ENCODE measurements at regions not wholly inside any gene's neighbourhood (a gene's known extent, or its start where the extent isn't known, plus 50 kb on each side); places are given as distances from the start of the nearest gene placed in this dataset.

- TF ChIP-seq POLR2A (IDR thresholded peaks at IDR 0.05; ENCODE audit: borderline replicate concordance, extremely low read depth, insufficient read depth, insufficient read length), result no peak
- TF ChIP-seq CTCF (IDR thresholded peaks at IDR 0.05 in 2 of 3, conservative IDR thresholded peaks at IDR 0.05 in 1 of 3; ENCODE audit: borderline replicate concordance in 1 of 3, insufficient read depth in 1 of 3, low read depth in 2 of 3, low read length in 2 of 3), result no peak
- no peak for TF ChIP-seq EZH2 (IDR thresholded peaks at IDR 0.05)
- no peak for TF ChIP-seq JUND (IDR thresholded peaks at IDR 0.05)
- no peak for TF ChIP-seq POLR2AphosphoS5 (IDR thresholded peaks at IDR 0.05; ENCODE audit: low read depth, low read length)
- no peak for TF ChIP-seq EZH2phosphoT487 (IDR thresholded peaks at IDR 0.05; ENCODE audit: borderline replicate concordance)
- TF ChIP-seq SIN3A (IDR thresholded peaks at IDR 0.05; ENCODE audit: low read depth), result no peak
- no peak for TF ChIP-seq FOSL1 (IDR thresholded peaks at IDR 0.05; ENCODE audit: low read depth)
- no peak for TF ChIP-seq ZNF274 (IDR thresholded peaks at IDR 0.05; ENCODE audit: low read depth, low read length)
- TF ChIP-seq REST (IDR thresholded peaks at IDR 0.05; ENCODE audit: low read depth), result no peak
- TF ChIP-seq YY1 (IDR thresholded peaks at IDR 0.05; ENCODE audit: extremely low read depth, insufficient replicate concordance, low read depth, low read length), result no peak
- no peak for TF ChIP-seq MAX (IDR thresholded peaks at IDR 0.05)
- TF ChIP-seq ATF3 (IDR thresholded peaks at IDR 0.05), result no peak
- no peak for TF ChIP-seq ZBTB33 (IDR thresholded peaks at IDR 0.05; ENCODE audit: extremely low read depth, insufficient replicate concordance, low read length)
Observed at GRCh38 chr2:195555971-195556370, 101.1 kb upstream of the SLC39A10 start.

Data from HCT116 (cell line).